ENCODE measurements at regions not wholly inside any gene's neighbourhood (a gene's known extent, or its start where the extent isn't known, plus 50 kb on each side); places are given as distances from the start of the nearest gene placed in this dataset.

GRCh38 chr4:123573866-123574508 lies 177.4 kb downstream of the SPRY1 start:
- Histone ChIP-seq H3K27ac (no peak overlapping the region), H3K27me3 (no peaks in the 10 kb centered on the region), H3K9me3 (peaks cover 0 to 3% (median 0%) of the 10 kb centered on the region in 4 donors), H3K36me3 (no peaks in the 10 kb centered on the region), H3K4me3 (no peak overlapping the region), H3K4me1 (no peaks in the 10 kb centered on the region)
- FAIRE-seq (no peak), ATAC-seq (no peak), DNase-seq (no peak)
- no peak for TF ChIP-seq CTCF (IDR thresholded peaks at IDR 0.05)
- 85 to 91% methylated on average over 8 of the region's 8 CpGs for WGBS, 2 donors
- intact Hi-C loops (cut with DNase I), result no loop called here

GRCh38 chr4:123575291-123575690 lies 178.7 kb downstream of the SPRY1 start:
- 92 to 96% methylated on average over 4 of the region's 4 CpGs for WGBS, 2 donors
- no peak overlapping the region for H3K27ac ChIP-seq
- FAIRE-seq (no peak), ATAC-seq (no peak), DNase-seq (no peak)
- TF ChIP-seq CTCF (IDR thresholded peaks at IDR 0.05), result no peak
- H3K4me1 ChIP-seq, result no peaks in the 10 kb centered on the region
- no peaks in the 10 kb centered on the region for H3K9me3 ChIP-seq
- H3K27me3 ChIP-seq, result no peaks in the 10 kb centered on the region
- no peak overlapping the region for H3K4me3 ChIP-seq
- no peaks in the 10 kb centered on the region for H3K36me3 ChIP-seq
- intact Hi-C loops (cut with DNase I), result no loop called here

GRCh38 chr4:123577225-123577906 lies 180.8 kb downstream of the SPRY1 start:
- no peak for ATAC-seq
- FAIRE-seq, result no peak
- TF ChIP-seq CTCF (IDR thresholded peaks at IDR 0.05), result no peak
- Histone ChIP-seq H3K4me3 (no peak overlapping the region), H3K4me1 (no peaks in the 10 kb centered on the region), H3K36me3 (no peaks in the 10 kb centered on the region), H3K27ac (no peak overlapping the region), H3K9me3 (no peaks in the 10 kb centered on the region), H3K27me3 (no peaks in the 10 kb centered on the region)
- intact Hi-C loops (cut with DNase I), result no loop called here
- WGBS, 2 donors, result 72 to 74% methylated on average over 5 of the region's 5 CpGs
- no peak for DNase-seq

- ATAC-seq, result no peak
- intact Hi-C loops (cut with DNase I), result no loop called here
- Histone ChIP-seq H3K27ac (no peak overlapping the region), H3K4me3 (no peak overlapping the region), H3K27me3 (no peaks in the 10 kb centered on the region), H3K9me3 (no peaks in the 10 kb centered on the region), H3K36me3 (no peaks in the 10 kb centered on the region), H3K4me1 (no peaks in the 10 kb centered on the region)
- DNase-seq, result no peak
- 71 to 83% methylated on average over 3 of the region's 3 CpGs for WGBS, 2 donors
- no peak for FAIRE-seq
- no peak for TF ChIP-seq CTCF (IDR thresholded peaks at IDR 0.05)
Observed at GRCh38 chr4:123578276-123579029, 181.9 kb downstream of the SPRY1 start.

Data from pancreas (tissue), 10 donors.